Smooth muscle cell (in vitro differentiated cells): ENCODE measurements at regions not wholly inside any gene's neighbourhood (a gene's known extent, or its start where the extent isn't known, plus 50 kb on each side); places are given as distances from the start of the nearest gene placed in this dataset.
A peak's percentile ranks its signal among the peaks of the same experiment; 100 is the strongest.
"Not testable (repeated sequence)": the region's sequence is repeated elsewhere in the genome, so short reads cannot be mapped to it uniquely, and the experiment has no call there.

Experiments
- DNase-seq: peaks from one replicate; lab custom pipeline; 2025; ENCODE audit not compliant: unreplicated experiment; lab: John Stamatoyannopoulos, UW
- H2AFZ ChIP-seq: fragments of 200-600 bp; sonication (generic); 2 replicates; pipeline ENCODE4 v1.6.0; 2016; ENCODE audit warnings: antibody characterized with exemption, low read depth, mild to moderate bottlenecking
- H3F3A ChIP-seq: fragments of 200-600 bp; sonication (generic); 2 replicates; pipeline ENCODE4 v1.6.0; 2017; ENCODE audit warnings: antibody characterized with exemption, low read depth
- H3K27ac ChIP-seq: fragments of 200-600 bp; sonication (generic); 2 replicates; pipeline ENCODE4 v1.5.1; 2016; ENCODE audit warnings: low read depth, mild to moderate bottlenecking
- H3K27me3 ChIP-seq: fragments of 200-600 bp; sonication (generic); 2 replicates; pipeline ENCODE4 v1.6.1; 2016; ENCODE audit warnings: low read depth, mild to moderate bottlenecking
- H3K36me3 ChIP-seq: fragments of 200-600 bp; sonication (generic); 2 replicates; pipeline ENCODE4 v1.5.1; 2016; ENCODE audit warnings: low read depth
- H3K4me1 ChIP-seq: fragments of 200-600 bp; sonication (generic); 2 replicates; pipeline ENCODE4 v1.5.1; 2016; ENCODE audit warnings: low read depth
- H3K4me2 ChIP-seq: fragments of 200-600 bp; sonication (generic); 2 replicates; pipeline ENCODE4 v1.6.0; 2016; ENCODE audit warnings: mild to moderate bottlenecking
- H3K4me3 ChIP-seq: fragments of 200-600 bp; sonication (generic); 2 replicates; pipeline ENCODE4 v1.5.1; 2016; ENCODE audit warnings: mild to moderate bottlenecking
- H3K79me2 ChIP-seq: fragments of 200-600 bp; sonication (generic); 2 replicates; pipeline ENCODE4 v1.6.0; 2016; ENCODE audit warnings: low read depth, mild to moderate bottlenecking
- H3K9ac ChIP-seq: fragments of 200-600 bp; sonication (generic); 2 replicates; pipeline ENCODE4 v1.6.0; 2016; ENCODE audit warnings: low read depth
- H3K9me3 ChIP-seq: fragments of 200-600 bp; sonication (generic); replicated peaks from 2 replicates; pipeline ENCODE4 v1.5.1; 2016; ENCODE audit warnings: low read depth
- H4K20me1 ChIP-seq: fragments of 200-600 bp; sonication (generic); 2 replicates; pipeline ENCODE4 v1.6.0; 2016; ENCODE audit warnings: low read depth
- CTCF ChIP-seq: fragments of 200-600 bp; sonication (generic); IDR thresholded peaks from 2 replicates; pipeline ENCODE4 v1.5.1; 2017; ENCODE audit warnings: borderline replicate concordance, mild to moderate bottlenecking, antibody characterized with exemption; ENCODE audit not compliant: insufficient read depth, poor library complexity, severe bottlenecking
- whole genome bisulfite sequencing: methylation state at CpG from one replicate; pipeline ENCODE4 v1.1.7; 2016; ENCODE audit warnings: low lambda C conversion rate; 5-methylcytosine and 5-hydroxymethylcytosine counted together

GRCh38 chr5:108461628-108462367 lies 79.9 kb upstream of the FBXL17 start:
- H3K36me3 ChIP-seq: no peaks in the 10 kb centered on the region
- no peaks in the 10 kb centered on the region for H3K79me2 ChIP-seq
- TF ChIP-seq CTCF: no peak
- no peaks in the 10 kb centered on the region for H4K20me1 ChIP-seq
- H3K27me3 ChIP-seq: no peaks in the 10 kb centered on the region
- no peaks in the 10 kb centered on the region for H3K4me1 ChIP-seq
- H3K4me3 ChIP-seq: no peak overlapping the region
- no peak overlapping the region for H3K4me2 ChIP-seq
- 100% methylated on average over 1 of the region's 1 CpG for WGBS
- H3K27ac ChIP-seq: no peak overlapping the region
- H3K9ac ChIP-seq: no peak overlapping the region
- no peak for DNase-seq
- H2AFZ ChIP-seq: no peak overlapping the region
- H3K9me3 ChIP-seq: no peaks in the 10 kb centered on the region
- H3F3A ChIP-seq: no peaks in the 10 kb centered on the region

GRCh38 chr5:108459769-108460168 lies 77.9 kb upstream of the FBXL17 start:
- Histone ChIP-seq H3K9me3 (no peaks in the 10 kb centered on the region), H3K27me3 (no peaks in the 10 kb centered on the region), H3K36me3 (no peaks in the 10 kb centered on the region), H3K79me2 (no peaks in the 10 kb centered on the region), H3F3A (no peaks in the 10 kb centered on the region), H3K4me2 (no peak overlapping the region), H2AFZ (peak overlapping the region; percentile 10), H4K20me1 (no peaks in the 10 kb centered on the region), H3K4me1 (no peaks in the 10 kb centered on the region), H3K9ac (no peak overlapping the region), H3K27ac (no peak overlapping the region), H3K4me3 (no peak overlapping the region)
- no peak for TF ChIP-seq CTCF
- 55% methylated on average over 2 of the region's 2 CpGs for WGBS
- no peak for DNase-seq

- H3K4me2 ChIP-seq: no peak overlapping the region
- no peaks in the 10 kb centered on the region for H3K4me1 ChIP-seq
- H3K27ac ChIP-seq: no peak overlapping the region
- no peaks in the 10 kb centered on the region for H3K36me3 ChIP-seq
- H4K20me1 ChIP-seq: no peaks in the 10 kb centered on the region
- H3K4me3 ChIP-seq: no peak overlapping the region
- no peaks in the 10 kb centered on the region for H3F3A ChIP-seq
- no peak overlapping the region for H3K9ac ChIP-seq
- no peaks in the 10 kb centered on the region for H3K9me3 ChIP-seq
- no peaks in the 10 kb centered on the region for H3K79me2 ChIP-seq
- H3K27me3 ChIP-seq: no peaks in the 10 kb centered on the region
- DNase-seq: no peak
- TF ChIP-seq CTCF: no peak
- no peak overlapping the region for H2AFZ ChIP-seq
Observed at GRCh38 chr5:108451269-108451668, 69.4 kb upstream of the FBXL17 start.

GRCh38 chr5:108444130-108444529 lies 62.2 kb upstream of the FBXL17 start:
- H3K9ac ChIP-seq, H3K9me3 ChIP-seq, H3K27me3 ChIP-seq, H2AFZ ChIP-seq, H3K36me3 ChIP-seq, H4K20me1 ChIP-seq, H3K4me2 ChIP-seq, H3K79me2 ChIP-seq, H3K4me3 ChIP-seq, H3K27ac ChIP-seq, H3F3A ChIP-seq, H3K4me1 ChIP-seq, DNase-seq: not testable (repeated sequence)
- 96% methylated on average over 3 of the region's 3 CpGs for WGBS

GRCh38 chr5:108442063-108442651 lies 60.3 kb upstream of the FBXL17 start:
- H3K4me3 ChIP-seq, H3K4me2 ChIP-seq: not testable (repeated sequence)

More at GRCh38 chr5:108442063-108442651, 60.3 kb upstream of the FBXL17 start:
- not testable (repeated sequence) for H3K27me3 ChIP-seq, H3K9ac ChIP-seq, H3K9me3 ChIP-seq, H3K36me3 ChIP-seq, DNase-seq, H3K79me2 ChIP-seq, H2AFZ ChIP-seq, H4K20me1 ChIP-seq, H3K4me1 ChIP-seq, H3F3A ChIP-seq, H3K27ac ChIP-seq
- 95% methylated on average over 17 of the region's 24 CpGs for WGBS
